ENCODE measurements at regions not wholly inside any gene's neighbourhood (a gene's known extent, or its start where the extent isn't known, plus 50 kb on each side); places are given as distances from the start of the nearest gene placed in this dataset.

DNA sequence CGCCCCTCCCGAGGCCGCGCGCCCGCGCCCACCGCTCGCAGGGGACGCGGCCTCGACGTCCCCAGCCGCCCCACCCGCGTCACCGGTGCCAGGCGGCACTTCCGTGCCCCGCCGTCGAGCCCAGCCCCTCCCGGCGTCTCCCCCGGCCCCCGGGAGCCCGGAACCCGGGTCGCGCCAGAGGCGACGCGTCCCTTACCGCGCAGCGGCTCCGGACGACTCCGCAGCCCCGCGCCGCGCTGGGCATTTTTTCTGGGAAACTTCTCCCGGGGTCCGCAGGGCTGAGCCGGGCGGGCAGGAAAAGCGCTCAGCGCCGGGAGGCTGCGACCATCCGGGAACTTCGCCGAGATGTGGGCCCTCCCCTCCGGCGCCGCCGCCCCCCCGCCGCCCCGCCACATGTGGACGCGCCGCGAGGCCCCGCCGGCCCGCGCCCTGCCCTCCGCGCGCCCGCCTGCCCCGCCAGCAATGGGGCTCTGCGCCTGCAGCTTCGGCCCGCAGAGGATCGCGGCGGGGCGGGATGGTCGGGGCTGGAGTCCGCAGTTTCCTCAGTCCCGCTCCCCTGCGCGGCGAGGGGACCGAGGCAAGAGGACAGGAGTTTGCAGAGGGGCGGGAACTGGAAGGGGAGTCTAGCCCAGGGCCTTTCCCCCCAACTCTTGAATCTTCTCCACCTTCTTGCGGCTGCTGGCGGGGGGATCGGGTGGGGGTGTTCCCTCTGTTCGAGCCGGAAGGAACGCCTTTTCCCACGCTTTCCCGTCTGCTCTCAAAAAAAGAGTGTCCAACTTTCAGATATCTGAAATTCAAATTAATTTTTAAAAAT, 81.5 kb downstream of the CHRNA1 start:
- TF ChIP-seq, protein P1, sequence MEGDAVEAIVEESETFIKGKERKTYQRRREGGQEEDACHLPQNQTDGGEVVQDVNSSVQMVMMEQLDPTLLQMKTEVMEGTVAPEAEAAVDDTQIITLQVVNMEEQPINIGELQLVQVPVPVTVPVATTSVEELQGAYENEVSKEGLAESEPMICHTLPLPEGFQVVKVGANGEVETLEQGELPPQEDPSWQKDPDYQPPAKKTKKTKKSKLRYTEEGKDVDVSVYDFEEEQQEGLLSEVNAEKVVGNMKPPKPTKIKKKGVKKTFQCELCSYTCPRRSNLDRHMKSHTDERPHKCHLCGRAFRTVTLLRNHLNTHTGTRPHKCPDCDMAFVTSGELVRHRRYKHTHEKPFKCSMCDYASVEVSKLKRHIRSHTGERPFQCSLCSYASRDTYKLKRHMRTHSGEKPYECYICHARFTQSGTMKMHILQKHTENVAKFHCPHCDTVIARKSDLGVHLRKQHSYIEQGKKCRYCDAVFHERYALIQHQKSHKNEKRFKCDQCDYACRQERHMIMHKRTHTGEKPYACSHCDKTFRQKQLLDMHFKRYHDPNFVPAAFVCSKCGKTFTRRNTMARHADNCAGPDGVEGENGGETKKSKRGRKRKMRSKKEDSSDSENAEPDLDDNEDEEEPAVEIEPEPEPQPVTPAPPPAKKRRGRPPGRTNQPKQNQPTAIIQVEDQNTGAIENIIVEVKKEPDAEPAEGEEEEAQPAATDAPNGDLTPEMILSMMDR (IDR thresholded peaks at IDR 0.05) = no peak
- H3K27me3 Mint-ChIP-seq (ENCODE audit: low read depth) = no peaks in the 10 kb centered on the region
- H3K36me3 Mint-ChIP-seq (ENCODE audit: low read depth) = no peaks in the 10 kb centered on the region
- H3K4me1 Mint-ChIP-seq (ENCODE audit: low read depth) = peaks cover 42% of the 10 kb centered on the region
- H3K27ac Mint-ChIP-seq (ENCODE audit: unreplicated experiment) = peak overlapping the region; percentile 87
- H3K9me3 Mint-ChIP-seq (ENCODE audit: low read depth) = no peaks in the 10 kb centered on the region
- H3K4me3 Mint-ChIP-seq (ENCODE audit: unreplicated experiment) = peak overlapping the region; percentile 87
- DNase-seq (ENCODE audit: low spot score) = no peak

DNA sequence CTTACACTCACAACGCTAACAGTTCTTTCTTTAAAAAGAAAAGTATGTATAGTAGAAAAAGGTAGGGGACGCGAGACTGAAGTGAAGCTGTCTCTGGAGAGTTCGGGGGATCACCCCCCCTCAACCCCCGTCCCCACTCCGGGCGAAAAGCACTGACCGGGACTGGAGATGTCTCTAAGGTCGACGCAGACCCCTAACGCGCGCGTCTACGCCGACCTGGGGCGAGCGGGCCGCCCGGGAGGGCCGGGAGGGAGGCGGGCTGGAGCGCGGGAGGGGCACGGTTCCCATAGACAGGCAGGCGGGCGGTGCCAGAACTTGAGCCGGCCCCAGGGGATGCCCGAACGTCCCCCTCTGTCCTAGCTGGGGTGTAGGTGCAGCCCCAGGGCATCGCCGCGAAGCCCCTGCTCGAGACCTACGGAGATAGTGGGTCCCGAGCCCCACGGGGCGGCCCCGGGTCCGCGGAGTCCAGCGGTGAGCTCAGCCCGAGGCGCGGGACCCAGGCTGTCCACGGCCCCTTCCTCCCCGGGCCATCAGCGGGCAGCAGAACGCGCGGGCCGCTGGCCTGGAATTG, 82.2 kb downstream of the CHRNA1 start:
- DNase-seq (ENCODE audit: low spot score) = no peak
- Mint-ChIP-seq H3K27me3 (ENCODE audit: low read depth) (no peaks in the 10 kb centered on the region), H3K36me3 (ENCODE audit: low read depth) (no peaks in the 10 kb centered on the region), H3K27ac (ENCODE audit: unreplicated experiment) (peak overlapping the region; percentile 65), H3K9me3 (ENCODE audit: low read depth) (no peaks in the 10 kb centered on the region), H3K4me1 (ENCODE audit: low read depth) (peaks cover 46% of the 10 kb centered on the region), H3K4me3 (ENCODE audit: unreplicated experiment) (peak overlapping the region; percentile 80)
- TF ChIP-seq, protein P1 (IDR thresholded peaks at IDR 0.05) = peak; percentile 21

DNA sequence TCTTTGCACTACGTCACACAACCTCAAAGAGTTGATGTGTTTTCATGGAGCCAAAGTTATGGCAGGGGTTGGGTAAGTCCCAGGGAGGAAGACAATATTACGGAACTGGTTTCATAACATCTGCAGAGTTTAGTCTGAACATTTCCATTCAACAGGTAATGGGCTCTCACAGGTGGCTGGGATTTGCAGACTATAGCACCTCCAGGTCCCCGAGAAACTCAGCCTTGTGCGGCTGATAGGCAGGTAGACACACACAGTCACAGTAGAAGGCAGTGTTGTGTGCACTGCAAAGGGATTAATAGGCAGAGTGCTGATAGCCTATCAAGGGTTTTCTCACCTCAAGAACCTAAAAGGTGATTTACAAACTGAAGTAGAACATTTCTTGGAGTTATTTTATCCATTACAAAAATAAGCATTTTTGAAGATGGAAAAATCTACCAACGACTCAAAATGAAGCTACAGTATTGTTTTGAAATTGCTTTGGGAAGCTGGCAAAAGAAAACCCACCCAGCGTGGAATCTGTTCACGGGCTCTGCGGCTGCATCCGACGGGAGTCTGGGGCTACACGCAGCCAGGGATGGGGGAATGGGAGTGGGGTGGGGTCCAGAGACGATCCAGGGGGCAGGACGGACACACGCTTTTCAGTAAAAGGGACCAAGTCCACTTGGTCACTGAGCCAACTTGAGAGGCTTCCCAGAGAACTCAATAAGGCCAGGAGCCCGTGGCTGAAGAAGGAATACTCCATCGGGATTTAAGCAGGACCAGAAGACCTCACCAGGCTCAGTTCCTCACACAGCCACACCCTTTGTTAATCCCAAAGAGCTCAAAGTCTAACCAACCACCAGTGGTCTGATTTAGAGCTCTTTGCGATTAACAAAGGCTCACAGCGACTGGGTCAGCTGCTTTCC, 82.9 kb downstream of the CHRNA1 start:
- Mint-ChIP-seq H3K36me3 (ENCODE audit: low read depth) (no peaks in the 10 kb centered on the region), H3K4me1 (ENCODE audit: low read depth) (peaks cover 46% of the 10 kb centered on the region), H3K27ac (ENCODE audit: unreplicated experiment) (peak overlapping the region; percentile 65), H3K4me3 (ENCODE audit: unreplicated experiment) (peak overlapping the region; percentile 80), H3K9me3 (ENCODE audit: low read depth) (no peaks in the 10 kb centered on the region), H3K27me3 (ENCODE audit: low read depth) (no peaks in the 10 kb centered on the region)
- TF ChIP-seq, protein P1 (IDR thresholded peaks at IDR 0.05) = no peak
- no peak for DNase-seq (ENCODE audit: low spot score)

DNA sequence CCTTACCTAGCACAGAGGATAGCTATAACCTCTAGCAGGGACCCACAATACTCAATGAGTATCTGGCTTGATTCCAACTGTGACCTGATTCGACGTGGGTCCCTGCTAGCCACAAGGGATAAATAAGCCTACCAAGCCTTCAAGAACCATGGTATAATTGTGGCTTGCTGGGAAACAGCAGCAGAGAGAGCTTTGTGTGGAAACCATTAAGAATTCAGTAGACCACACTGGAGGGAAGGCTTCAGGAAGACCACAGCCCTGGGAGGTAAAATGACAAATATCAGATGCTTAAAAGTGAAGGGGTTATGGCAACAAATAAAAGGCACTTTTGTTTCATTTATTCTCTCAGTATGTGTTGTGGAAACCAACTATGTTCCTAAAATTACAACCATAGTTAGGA, 82.6 kb upstream of the WIPF1 start:
- Mint-ChIP-seq H3K9me3 (ENCODE audit: low read depth) (no peaks in the 10 kb centered on the region), H3K4me1 (ENCODE audit: low read depth) (peaks cover 46% of the 10 kb centered on the region), H3K36me3 (ENCODE audit: low read depth) (peaks cover 3% of the 10 kb centered on the region), H3K4me3 (ENCODE audit: unreplicated experiment) (no peak overlapping the region), H3K27ac (ENCODE audit: unreplicated experiment) (no peak overlapping the region), H3K27me3 (ENCODE audit: low read depth) (no peaks in the 10 kb centered on the region)
- TF ChIP-seq, protein P1 (IDR thresholded peaks at IDR 0.05) = no peak
- DNase-seq (ENCODE audit: low spot score) = no peak

DNA sequence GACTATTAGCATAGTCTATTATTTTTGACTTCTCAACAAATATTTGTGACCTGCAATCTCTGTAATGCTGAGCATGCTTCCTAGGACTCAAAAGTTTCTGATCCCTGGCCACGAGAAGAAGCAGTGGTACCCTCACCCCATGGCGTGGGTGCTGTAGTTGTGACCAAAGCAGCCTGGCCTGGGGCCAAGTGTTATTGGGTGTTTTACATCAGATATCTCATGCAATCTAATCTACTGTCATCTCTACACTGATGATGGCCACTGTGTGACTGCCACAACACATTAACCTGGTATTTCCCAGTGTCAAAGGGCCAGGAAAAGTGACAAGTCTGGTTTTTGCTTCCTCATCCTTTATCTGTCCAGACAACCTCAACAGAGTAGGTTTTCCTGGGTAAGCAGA, 80.8 kb upstream of the WIPF1 start:
- Mint-ChIP-seq H3K9me3 (ENCODE audit: low read depth) (no peaks in the 10 kb centered on the region), H3K36me3 (ENCODE audit: low read depth) (peaks cover 4% of the 10 kb centered on the region), H3K4me3 (ENCODE audit: unreplicated experiment) (no peak overlapping the region), H3K27me3 (ENCODE audit: low read depth) (no peaks in the 10 kb centered on the region), H3K27ac (ENCODE audit: unreplicated experiment) (peak overlapping the region; percentile 36), H3K4me1 (ENCODE audit: low read depth) (peaks cover 50% of the 10 kb centered on the region)
- TF ChIP-seq, protein P1 (IDR thresholded peaks at IDR 0.05) = no peak
- no peak for DNase-seq (ENCODE audit: low spot score)

All from chondrocyte (in vitro differentiated cells).